Caco-2 (cell line): ENCODE measurements at regions not wholly inside any gene's neighbourhood (a gene's known extent, or its start where the extent isn't known, plus 50 kb on each side); places are given as distances from the start of the nearest gene placed in this dataset.
"Not testable (repeated sequence)": the region's sequence is repeated elsewhere in the genome, so short reads cannot be mapped to it uniquely, and the experiment has no call there.

ENCODE experiments used
- BruUV-seq: library from RNA; stranded (reverse); fragments of 400-500 nt; replicated peaks from 2 replicates; lab custom pipeline; 2021; lab: Mats Ljungman, UMichigan
- CTCF ChIA-PET: fragments of 300-600 bp; sonication (Branson Sonifier 250); formaldehyde crosslinking; loops from one replicate; lab custom pipeline; 2022; ENCODE audit warnings: antibody characterized with exemption; lab: Charles Lee
- POLR2A ChIA-PET: fragments of 300-600 bp; sonication (Branson Sonifier 250); formaldehyde crosslinking; loops from one replicate; lab custom pipeline; 2022; ENCODE audit warnings: antibody characterized with exemption; lab: Charles Lee
- DNase-seq, 2 experiments: peaks; one replicate each; pipeline versions ENCODE4 v3.0.0 to v3.0.0-alpha.2; 2020 to 2022
- H3K27me3 ChIP-seq: replicated peaks from 2 replicates; pipeline ENCODE4 v1.6.0; 2011; ENCODE audit warnings: low read length; ENCODE audit not compliant: control insufficient read depth, insufficient read depth
- H3K36me3 ChIP-seq: 2 replicates; pipeline ENCODE4 v1.5.1; 2011; ENCODE audit warnings: low read length; ENCODE audit not compliant: control insufficient read depth, insufficient read depth
- H3K4me1 ChIP-seq: fragments of 250-450 bp; sonication (Bioruptor Pico); 2 replicates; pipeline ENCODE4 v1.5.1; 2020; ENCODE audit warnings: mild to moderate bottlenecking
- H3K4me3 ChIP-seq: 2 replicates; pipeline ENCODE4 v1.5.1; 2011; ENCODE audit warnings: low read depth, mild to moderate bottlenecking, control low read depth, low read length
- H3K9me3 ChIP-seq: fragments of 250-450 bp; sonication (Bioruptor Pico); 2 replicates; pipeline ENCODE4 v1.5.1; 2020; ENCODE audit warnings: mild to moderate bottlenecking, moderate library complexity
- H3K27ac Mint-ChIP-seq: one replicate; pipeline ENCODE4 v1.8.0; 2022; ENCODE audit warnings: mixed read lengths; ENCODE audit not compliant: unreplicated experiment
- H3K27me3 Mint-ChIP-seq: one replicate; pipeline ENCODE4 v1.8.0; 2022; ENCODE audit warnings: mixed read lengths; ENCODE audit not compliant: insufficient read depth, unreplicated experiment
- H3K36me3 Mint-ChIP-seq: one replicate; pipeline ENCODE4 v1.8.0; 2022; ENCODE audit warnings: mild to moderate bottlenecking, mixed read lengths; ENCODE audit not compliant: insufficient read depth, unreplicated experiment
- H3K4me1 Mint-ChIP-seq: one replicate; pipeline ENCODE4 v1.8.0; 2022; ENCODE audit warnings: low read depth, mixed read lengths; ENCODE audit not compliant: unreplicated experiment
- H3K4me3 Mint-ChIP-seq: one replicate; pipeline ENCODE4 v1.8.0; 2022; ENCODE audit warnings: mild to moderate bottlenecking, moderate library complexity, mixed read lengths; ENCODE audit not compliant: unreplicated experiment
- H3K9me3 Mint-ChIP-seq: one replicate; pipeline ENCODE4 v1.8.0; 2022; ENCODE audit warnings: mixed read lengths; ENCODE audit not compliant: unreplicated experiment
- intact Hi-C: fragments of 100-400 bp; cut with micrococcal nuclease; formaldehyde crosslinking; loops from one replicate; pipeline ENCODE4 v1.10.0; 2022; ENCODE audit not compliant: unreplicated experiment
- TF ChIP-seq, protein P1 (sequence below), 2 experiments: fragments of 200-600 bp in 1 of 2; IDR thresholded peaks; 1 replicate in 1 of 2; 2 replicates in 1 of 2; pipeline versions ENCODE4 v1.5.1 to v1.8.0; 2011 to 2022; ENCODE audit warnings: antibody characterized with exemption in 1 of 2, control low read depth in 1 of 2, inconsistent platforms in 1 of 2, low read depth in 1 of 2, low read length in 1 of 2, mild to moderate bottlenecking in 1 of 2, moderate library complexity in 1 of 2; ENCODE audit not compliant: insufficient read depth in 1 of 2, severe bottlenecking in 1 of 2, unreplicated experiment in 1 of 2

DNA sequence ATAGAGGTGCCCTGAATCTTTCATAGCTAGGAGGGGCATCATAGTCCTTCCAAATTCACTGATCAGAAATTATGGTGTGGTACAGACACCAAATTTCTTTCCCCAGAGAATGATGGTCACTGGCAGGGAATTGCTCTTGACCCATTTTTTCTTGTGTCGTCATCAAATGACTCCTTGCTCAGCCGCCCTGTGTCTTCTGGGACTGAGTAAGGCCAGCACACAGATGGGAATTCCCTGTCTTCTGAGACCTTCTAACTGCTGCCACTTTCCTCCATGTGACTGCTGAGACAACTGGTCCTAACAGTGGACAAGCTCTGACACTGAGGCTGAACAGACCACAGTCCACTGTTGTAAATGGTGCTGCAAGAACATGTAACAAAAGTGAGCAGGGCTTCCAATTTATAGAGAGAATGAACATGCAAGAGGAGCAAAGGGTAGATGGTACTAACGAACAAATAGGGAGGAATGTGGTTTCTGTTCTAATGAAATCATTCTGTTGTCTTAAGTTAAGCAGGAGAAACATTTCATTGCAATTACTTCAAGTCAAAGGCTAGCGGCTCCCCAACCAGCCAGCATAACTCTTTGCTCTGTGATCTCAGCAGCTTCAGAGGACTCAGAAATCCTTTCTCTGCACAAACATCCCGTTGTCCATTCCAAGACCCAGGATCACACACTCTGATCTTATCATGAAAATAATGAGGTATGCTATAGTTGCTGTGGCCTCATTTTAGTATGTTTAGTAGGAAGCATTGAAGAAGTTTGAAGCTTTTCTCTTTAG is 235.9 kb upstream of the PRSS1 start:
- H3K4me3 Mint-ChIP-seq: no peak overlapping the region
- DNase-seq: no peak
- no TSS peak for BruUV-seq
- intact Hi-C loops: no loop called here
- POLR2A ChIA-PET: no interaction called here
- peaks cover 18% of the 10 kb centered on the region for H3K27me3 Mint-ChIP-seq
- H3K36me3 Mint-ChIP-seq: no peaks in the 10 kb centered on the region
- H3K4me1 Mint-ChIP-seq: no peaks in the 10 kb centered on the region
- H3K9me3 ChIP-seq: no peaks in the 10 kb centered on the region
- TF ChIP-seq, protein P1, sequence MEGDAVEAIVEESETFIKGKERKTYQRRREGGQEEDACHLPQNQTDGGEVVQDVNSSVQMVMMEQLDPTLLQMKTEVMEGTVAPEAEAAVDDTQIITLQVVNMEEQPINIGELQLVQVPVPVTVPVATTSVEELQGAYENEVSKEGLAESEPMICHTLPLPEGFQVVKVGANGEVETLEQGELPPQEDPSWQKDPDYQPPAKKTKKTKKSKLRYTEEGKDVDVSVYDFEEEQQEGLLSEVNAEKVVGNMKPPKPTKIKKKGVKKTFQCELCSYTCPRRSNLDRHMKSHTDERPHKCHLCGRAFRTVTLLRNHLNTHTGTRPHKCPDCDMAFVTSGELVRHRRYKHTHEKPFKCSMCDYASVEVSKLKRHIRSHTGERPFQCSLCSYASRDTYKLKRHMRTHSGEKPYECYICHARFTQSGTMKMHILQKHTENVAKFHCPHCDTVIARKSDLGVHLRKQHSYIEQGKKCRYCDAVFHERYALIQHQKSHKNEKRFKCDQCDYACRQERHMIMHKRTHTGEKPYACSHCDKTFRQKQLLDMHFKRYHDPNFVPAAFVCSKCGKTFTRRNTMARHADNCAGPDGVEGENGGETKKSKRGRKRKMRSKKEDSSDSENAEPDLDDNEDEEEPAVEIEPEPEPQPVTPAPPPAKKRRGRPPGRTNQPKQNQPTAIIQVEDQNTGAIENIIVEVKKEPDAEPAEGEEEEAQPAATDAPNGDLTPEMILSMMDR (IDR thresholded peaks at IDR 0.05; ENCODE audit: insufficient read depth in 1 of 2, low read depth in 1 of 2, low read length in 1 of 2, severe bottlenecking in 1 of 2, unreplicated experiment in 1 of 2): no peak
- CTCF ChIA-PET: no interaction called here
- H3K4me1 ChIP-seq: 0 out of 2 replicates have a peak, but pooled peaks cover 4% of the 10 kb centered on the region
- H3K36me3 ChIP-seq: no peaks in the 10 kb centered on the region
- no peak overlapping the region for H3K4me3 ChIP-seq
- peaks cover 1% of the 10 kb centered on the region; the same call in 1 of the 2 replicates for H3K27me3 ChIP-seq
- no peaks in the 10 kb centered on the region for H3K9me3 Mint-ChIP-seq
- no peak overlapping the region for H3K27ac Mint-ChIP-seq

DNA sequence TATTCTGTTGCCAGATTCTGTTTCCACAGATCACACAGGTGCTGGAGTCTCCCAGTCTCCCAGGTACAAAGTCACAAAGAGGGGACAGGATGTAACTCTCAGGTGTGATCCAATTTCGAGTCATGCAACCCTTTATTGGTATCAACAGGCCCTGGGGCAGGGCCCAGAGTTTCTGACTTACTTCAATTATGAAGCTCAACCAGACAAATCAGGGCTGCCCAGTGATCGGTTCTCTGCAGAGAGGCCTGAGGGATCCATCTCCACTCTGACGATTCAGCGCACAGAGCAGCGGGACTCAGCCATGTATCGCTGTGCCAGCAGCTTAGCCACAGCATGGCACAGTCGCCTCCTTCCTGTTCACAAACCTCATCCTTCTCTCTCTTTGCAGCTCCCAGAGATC is 237.5 kb upstream of the PRSS1 start:
- ChIA-PET POLR2A (no interaction called here), CTCF (no interaction called here)
- Histone ChIP-seq H3K4me3 (no peak overlapping the region), H3K4me1 (0 out of 2 replicates have a peak, but pooled peaks cover 4% of the 10 kb centered on the region), H3K36me3 (no peaks in the 10 kb centered on the region), H3K27me3 (peaks cover 1% of the 10 kb centered on the region; the same call in 1 of the 2 replicates), H3K9me3 (no peaks in the 10 kb centered on the region)
- no TSS peak for BruUV-seq
- intact Hi-C loops: no loop called here
- H3K4me1 Mint-ChIP-seq: no peaks in the 10 kb centered on the region
- no peaks in the 10 kb centered on the region for H3K36me3 Mint-ChIP-seq
- H3K9me3 Mint-ChIP-seq: no peaks in the 10 kb centered on the region
- H3K4me3 Mint-ChIP-seq: no peak overlapping the region
- DNase-seq: no peak
- no peak overlapping the region for H3K27ac Mint-ChIP-seq
- TF ChIP-seq, protein P1 (IDR thresholded peaks at IDR 0.05; ENCODE audit: insufficient read depth in 1 of 2, low read depth in 1 of 2, low read length in 1 of 2, severe bottlenecking in 1 of 2, unreplicated experiment in 1 of 2): no peak
- H3K27me3 Mint-ChIP-seq: peaks cover 18% of the 10 kb centered on the region

DNA sequence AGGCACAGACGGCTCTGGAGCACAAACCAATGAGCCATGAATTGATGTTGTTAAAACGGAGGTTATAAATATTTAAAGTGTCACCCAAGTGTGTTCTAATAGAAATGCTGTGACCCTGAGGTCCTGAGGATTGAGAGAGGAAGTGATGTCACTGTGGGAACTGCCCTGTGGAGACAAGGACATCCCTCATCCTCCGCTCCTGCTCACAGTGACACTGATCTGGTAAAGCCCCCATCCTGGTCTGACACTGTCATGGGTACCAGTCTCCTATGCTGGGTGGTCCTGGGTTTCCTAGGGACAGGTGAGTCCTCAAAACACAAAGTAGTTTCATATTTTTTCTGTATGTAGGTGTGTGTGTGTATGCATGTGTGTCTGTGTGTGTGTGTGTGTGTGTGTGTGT is 237.9 kb upstream of the PRSS1 start:
- Mint-ChIP-seq H3K9me3 (no peaks in the 10 kb centered on the region), H3K27ac (no peak overlapping the region), H3K27me3 (peaks cover 18% of the 10 kb centered on the region), H3K4me3 (no peak overlapping the region), H3K4me1 (no peaks in the 10 kb centered on the region), H3K36me3 (no peaks in the 10 kb centered on the region)
- Histone ChIP-seq H3K4me1 (0 out of 2 replicates have a peak, but pooled peaks cover 4% of the 10 kb centered on the region), H3K9me3 (no peaks in the 10 kb centered on the region), H3K36me3 (no peaks in the 10 kb centered on the region), H3K4me3 (no peak overlapping the region), H3K27me3 (peaks cover 1% of the 10 kb centered on the region; the same call in 1 of the 2 replicates)
- BruUV-seq: no TSS peak
- CTCF ChIA-PET: no interaction called here
- TF ChIP-seq, protein P1 (IDR thresholded peaks at IDR 0.05; ENCODE audit: insufficient read depth in 1 of 2, low read depth in 1 of 2, low read length in 1 of 2, severe bottlenecking in 1 of 2, unreplicated experiment in 1 of 2): no peak
- DNase-seq: no peak
- POLR2A ChIA-PET: no interaction called here
- intact Hi-C loops: no loop called here

DNA sequence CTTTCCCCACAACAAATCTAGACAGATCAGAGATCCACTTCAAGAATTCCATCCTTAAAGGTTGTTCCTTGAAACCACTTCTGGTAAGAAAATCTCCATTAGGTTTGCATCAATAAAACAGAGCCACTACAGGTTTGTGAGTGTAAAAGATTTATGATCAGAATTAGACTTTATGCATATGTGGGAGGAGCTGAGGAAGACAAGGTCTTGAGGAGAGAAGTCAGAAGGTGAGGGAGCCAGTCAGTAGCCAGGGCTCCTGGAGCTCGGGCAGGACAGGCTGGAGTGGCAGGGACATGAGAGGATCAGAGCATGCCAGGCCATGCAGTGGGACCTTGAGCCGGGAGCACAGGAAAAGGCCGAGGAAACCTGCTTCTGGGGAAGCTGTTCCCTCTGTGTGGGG is 240.0 kb upstream of the PRSS1 start:
- H3K36me3 Mint-ChIP-seq, H3K4me3 Mint-ChIP-seq, H3K9me3 ChIP-seq, BruUV-seq, H3K9me3 Mint-ChIP-seq, H3K4me1 ChIP-seq, H3K27me3 ChIP-seq, CTCF ChIA-PET, H3K4me1 Mint-ChIP-seq, POLR2A ChIA-PET, H3K4me3 ChIP-seq, H3K36me3 ChIP-seq, intact Hi-C loops, DNase-seq, H3K27ac Mint-ChIP-seq: not testable (repeated sequence)
- peaks cover 22% of the 10 kb centered on the region for H3K27me3 Mint-ChIP-seq
